ENCODE measurements at regions not wholly inside any gene's neighbourhood (a gene's known extent, or its start where the extent isn't known, plus 50 kb on each side); places are given as distances from the start of the nearest gene placed in this dataset.

DNA sequence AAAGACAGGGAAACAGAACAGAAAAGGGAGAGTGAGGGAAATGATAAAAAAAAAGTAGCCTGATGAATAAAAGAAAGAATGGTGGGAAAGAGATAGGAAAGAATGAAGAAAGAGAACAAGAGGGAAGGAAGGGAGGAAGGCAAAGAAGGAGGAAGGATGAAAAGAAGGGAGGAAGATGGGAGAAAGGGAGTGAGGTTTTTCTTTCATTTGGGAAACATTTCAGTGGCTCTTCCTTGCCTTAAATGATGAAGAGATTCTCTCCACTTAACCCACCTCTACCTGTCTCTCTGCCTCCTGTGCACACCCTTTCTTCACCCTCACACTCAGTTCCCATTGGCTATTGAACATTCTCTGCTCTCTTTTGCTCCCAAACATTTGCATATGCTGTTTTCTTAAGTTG is 222.1 kb upstream of the DEFB112 start:
- TF ChIP-seq CTCF (IDR thresholded peaks at IDR 0.05) (no peak), POLR2A (IDR thresholded peaks at IDR 0.05; ENCODE audit: low read depth) (no peak), POLR2AphosphoS5 (IDR thresholded peaks at IDR 0.05) (no peak), EP300 (IDR thresholded peaks at IDR 0.05) (no peak)
